Endothelial cell of umbilical vein (primary cell): ENCODE measurements at regions not wholly inside any gene's neighbourhood (a gene's known extent, or its start where the extent isn't known, plus 50 kb on each side); places are given as distances from the start of the nearest gene placed in this dataset.

ENCODE experiments used
- BruUV-seq: library from RNA; stranded (reverse); fragments of 400-500 nt; replicated peaks from 2 replicates; lab custom pipeline; 2021; lab: Mats Ljungman, UMichigan
- CTCF ChIA-PET: fragments of 300-600, 350-600 bp; sonication (Branson Sonifier 250); formaldehyde crosslinking; loops from one replicate; lab custom pipeline; 2021; ENCODE audit warnings: antibody characterized with exemption, inconsistent platforms; lab: Charles Lee
- POLR2A ChIA-PET: fragments of 300-600, 350-600 bp; sonication (Branson Sonifier 250); formaldehyde crosslinking; loops from one replicate; lab custom pipeline; 2021; ENCODE audit warnings: antibody characterized with exemption, inconsistent platforms; lab: Charles Lee
- DNase-seq: peaks from one replicate; pipeline ENCODE4 v3.0.0-alpha.2; 2011; ENCODE audit warnings: low read depth, low spot score
- FAIRE-seq: peaks from 2 replicates; lab custom pipeline; 2011; peaks lifted over from hg19 to GRCh38; lab: Jason Lieb, UNC
- H2AFZ ChIP-seq: 2 replicates; pipeline ENCODE4 v1.6.0; 2012; ENCODE audit warnings: low read depth, low read length, control low read depth, inconsistent platforms
- H3K27ac ChIP-seq: 2 replicates; pipeline ENCODE4 v1.5.1; 2011; ENCODE audit warnings: low read depth, mild to moderate bottlenecking, control low read depth, low read length, moderate library complexity; ENCODE audit not compliant: insufficient read depth
- H3K27me3 ChIP-seq, 2 experiments: 2 replicates each; pipeline versions ENCODE4 v1.6.0 to v1.6.1; 2011; ENCODE audit warnings: low read length in 2 of 2, mixed read lengths in 1 of 2; ENCODE audit not compliant: control insufficient read depth in 2 of 2, insufficient read depth in 2 of 2
- H3K36me3 ChIP-seq, 2 experiments: 2 replicates in 1 of 2; 3 replicates in 1 of 2; pipeline ENCODE4 v1.5.1; 2011; ENCODE audit warnings: low read length in 2 of 2, mild to moderate bottlenecking in 1 of 2, moderate library complexity in 1 of 2; ENCODE audit not compliant: control insufficient read depth in 2 of 2, insufficient read depth in 2 of 2; ENCODE audit errors: extremely low read depth in 1 of 2
- H3K4me1 ChIP-seq: 3 replicates; pipeline ENCODE4 v1.5.1; 2011; ENCODE audit warnings: mild to moderate bottlenecking, low read length; ENCODE audit not compliant: control insufficient read depth, insufficient read depth; ENCODE audit errors: extremely low read depth
- H3K4me2 ChIP-seq: 2 replicates; pipeline ENCODE4 v1.6.1; 2011; ENCODE audit warnings: low read length, control low read depth, mixed read lengths; ENCODE audit not compliant: insufficient read depth
- H3K4me3 ChIP-seq, 3 experiments: fragments of 200-600 bp in 1 of 3; sonication (generic), shearing (Covaris generic) in 1 of 3; replicated peaks in 1 of 3; 2 replicates each; pipeline ENCODE4 v1.5.1; 2011 to 2016; ENCODE audit warnings: control low read depth in 3 of 3, low read length in 3 of 3, mild to moderate bottlenecking in 2 of 3, inconsistent platforms in 1 of 3, low read depth in 1 of 3, moderate library complexity in 1 of 3; ENCODE audit not compliant: insufficient read depth in 1 of 3
- H3K79me2 ChIP-seq: 2 replicates; pipeline ENCODE4 v1.6.0; 2012; ENCODE audit warnings: low read length, inconsistent platforms; ENCODE audit not compliant: control insufficient read depth, insufficient read depth
- H3K9ac ChIP-seq: replicated peaks from 2 replicates; pipeline ENCODE3; 2011; ENCODE audit warnings: low read length, control low read depth; ENCODE audit not compliant: insufficient read depth; ENCODE audit errors: extremely low read depth
- H3K9me1 ChIP-seq: replicated peaks from 3 replicates; pipeline ENCODE4 v1.6.0; 2011; ENCODE audit warnings: mild to moderate bottlenecking, low read length; ENCODE audit not compliant: control insufficient read depth, insufficient read depth; ENCODE audit errors: extremely low read depth
- H3K9me3 ChIP-seq: replicated peaks from 2 replicates; pipeline ENCODE4 v1.5.1; 2012; ENCODE audit warnings: low read length, inconsistent platforms; ENCODE audit not compliant: control insufficient read depth, insufficient read depth
- H4K20me1 ChIP-seq: replicated peaks from 2 replicates; pipeline ENCODE3; 2011; ENCODE audit warnings: mild to moderate bottlenecking, low read length; ENCODE audit not compliant: control insufficient read depth, insufficient read depth; ENCODE audit errors: extremely low read depth
- EZH2 ChIP-seq: IDR thresholded peaks from 2 replicates; pipeline ENCODE4 v1.6.1; 2012; ENCODE audit warnings: borderline replicate concordance, low read depth, mild to moderate bottlenecking, moderate library complexity, low read length, inconsistent platforms; ENCODE audit not compliant: severe bottlenecking
- FOS ChIP-seq: IDR thresholded peaks from 2 replicates; pipeline ENCODE4 v1.6.1; 2011; ENCODE audit warnings: mild to moderate bottlenecking, low read length, moderate library complexity, borderline replicate concordance; ENCODE audit not compliant: insufficient read depth
- GATA2 ChIP-seq: IDR thresholded peaks from 2 replicates; pipeline ENCODE4 v1.7.0; 2011; ENCODE audit warnings: low read depth, mild to moderate bottlenecking, moderate library complexity, mixed read lengths, low read length; ENCODE audit not compliant: insufficient read length, insufficient read depth
- JUN ChIP-seq: IDR thresholded peaks from 2 replicates; pipeline ENCODE4 v1.6.1; 2011; ENCODE audit warnings: borderline replicate concordance, low read depth; ENCODE audit not compliant: insufficient read length, insufficient read depth
- MYC ChIP-seq: IDR thresholded peaks from one replicate; pipeline ENCODE4 v1.6.1; 2011; ENCODE audit warnings: mild to moderate bottlenecking, low read depth, low read length
- POLR2A ChIP-seq: IDR thresholded peaks from 2 replicates; pipeline ENCODE4 v1.6.1; 2012; ENCODE audit warnings: low read depth, mild to moderate bottlenecking, control low read depth, low read length
- POLR2AphosphoS5 ChIP-seq: IDR thresholded peaks from 2 replicates; pipeline ENCODE4 v1.6.1; 2012; ENCODE audit warnings: low read depth, mild to moderate bottlenecking, control low read depth, low read length, moderate library complexity; ENCODE audit not compliant: insufficient read depth
- dilution Hi-C: fragments of 300-500 bp; cut with MboI; formaldehyde crosslinking; loops from one replicate; pipeline ENCODE4 v1.15.0; 2019; ENCODE audit warnings: low sequenced_read_pairs; ENCODE audit not compliant: extremely low pct_ligation_motif_present
- intact Hi-C: fragments of 100-400 bp; cut with micrococcal nuclease; formaldehyde crosslinking; loops from one replicate; pipeline ENCODE4 v1.10.0; 2022
- TF ChIP-seq, protein P1 (sequence below): IDR thresholded peaks from 2 replicates; pipeline ENCODE4 v1.6.1; 2011; ENCODE audit not compliant: insufficient read depth, insufficient read length
- TF ChIP-seq, protein P2 (sequence below), 2 donors: IDR thresholded peaks; 1 replicate in 1 of 2; 2 replicates in 1 of 2; pipeline ENCODE4 v1.5.1; 2011; ENCODE audit warnings: low read length in 2 of 2, mild to moderate bottlenecking in 2 of 2, moderate library complexity in 2 of 2, control low read depth in 1 of 2, inconsistent platforms in 1 of 2, low read depth in 1 of 2; ENCODE audit not compliant: insufficient read depth in 1 of 2; ENCODE audit errors: extremely low read depth in 1 of 2

DNA sequence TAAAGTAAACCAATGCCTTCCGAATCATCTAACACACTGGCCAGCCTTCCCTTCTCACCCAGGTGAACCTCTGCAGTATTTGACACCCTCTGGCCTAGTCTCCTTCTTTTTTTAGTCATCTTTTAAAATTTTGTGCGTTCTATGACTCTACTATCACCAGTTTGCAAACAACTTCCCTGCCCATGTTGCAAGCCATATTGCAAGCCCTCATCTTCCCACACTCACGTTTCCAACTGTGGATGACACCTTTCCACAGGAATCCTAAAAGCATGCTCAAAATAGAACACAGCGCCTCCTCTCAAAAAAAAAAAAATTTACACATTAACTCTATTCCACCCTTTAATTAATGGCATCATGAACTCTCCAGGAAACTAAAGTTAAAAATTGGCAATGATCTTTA is 440.1 kb downstream of the EFNB2 start:
- no peak for FAIRE-seq
- intact Hi-C loops (no loop called here), dilution Hi-C loops (no loop called here)
- TF ChIP-seq FOS = no peak
- TF ChIP-seq, protein P1, sequence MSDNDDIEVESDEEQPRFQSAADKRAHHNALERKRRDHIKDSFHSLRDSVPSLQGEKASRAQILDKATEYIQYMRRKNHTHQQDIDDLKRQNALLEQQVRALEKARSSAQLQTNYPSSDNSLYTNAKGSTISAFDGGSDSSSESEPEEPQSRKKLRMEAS = no peak
- no peak for TF ChIP-seq MYC
- TF ChIP-seq POLR2AphosphoS5 = no peak
- TF ChIP-seq POLR2A = no peak
- TF ChIP-seq JUN = no peak
- no peak for TF ChIP-seq GATA2
- TF ChIP-seq, protein P2, sequence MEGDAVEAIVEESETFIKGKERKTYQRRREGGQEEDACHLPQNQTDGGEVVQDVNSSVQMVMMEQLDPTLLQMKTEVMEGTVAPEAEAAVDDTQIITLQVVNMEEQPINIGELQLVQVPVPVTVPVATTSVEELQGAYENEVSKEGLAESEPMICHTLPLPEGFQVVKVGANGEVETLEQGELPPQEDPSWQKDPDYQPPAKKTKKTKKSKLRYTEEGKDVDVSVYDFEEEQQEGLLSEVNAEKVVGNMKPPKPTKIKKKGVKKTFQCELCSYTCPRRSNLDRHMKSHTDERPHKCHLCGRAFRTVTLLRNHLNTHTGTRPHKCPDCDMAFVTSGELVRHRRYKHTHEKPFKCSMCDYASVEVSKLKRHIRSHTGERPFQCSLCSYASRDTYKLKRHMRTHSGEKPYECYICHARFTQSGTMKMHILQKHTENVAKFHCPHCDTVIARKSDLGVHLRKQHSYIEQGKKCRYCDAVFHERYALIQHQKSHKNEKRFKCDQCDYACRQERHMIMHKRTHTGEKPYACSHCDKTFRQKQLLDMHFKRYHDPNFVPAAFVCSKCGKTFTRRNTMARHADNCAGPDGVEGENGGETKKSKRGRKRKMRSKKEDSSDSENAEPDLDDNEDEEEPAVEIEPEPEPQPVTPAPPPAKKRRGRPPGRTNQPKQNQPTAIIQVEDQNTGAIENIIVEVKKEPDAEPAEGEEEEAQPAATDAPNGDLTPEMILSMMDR (IDR thresholded peaks at IDR 0.05; ENCODE audit: extremely low read depth in 1 of 2, insufficient read depth in 1 of 2, low read depth in 1 of 2, low read length in 2 of 2) = no peak
- no peak for TF ChIP-seq EZH2
- no peaks in the 10 kb centered on the region for H3K9me3 ChIP-seq
- H3K4me1 ChIP-seq = peaks cover 12% of the 10 kb centered on the region
- no peaks in the 10 kb centered on the region for H3K27me3 ChIP-seq
- ChIA-PET POLR2A (no interaction called here), CTCF (no interaction called here)
- no peak overlapping the region for H3K27ac ChIP-seq
- no peak for DNase-seq
- H4K20me1 ChIP-seq = no peaks in the 10 kb centered on the region
- H3K79me2 ChIP-seq = no peaks in the 10 kb centered on the region
- no TSS peak for BruUV-seq
- no peak overlapping the region for H3K4me3 ChIP-seq
- no peaks in the 10 kb centered on the region for H3K36me3 ChIP-seq
- no peak overlapping the region for H2AFZ ChIP-seq
- no peak overlapping the region for H3K9ac ChIP-seq
- H3K9me1 ChIP-seq = no peaks in the 10 kb centered on the region
- H3K4me2 ChIP-seq = no peak overlapping the region
